ENCODE measurements at regions not wholly inside any gene's neighbourhood (a gene's known extent, or its start where the extent isn't known, plus 50 kb on each side); places are given as distances from the start of the nearest gene placed in this dataset.

GRCh38 chr11:80783561-80783960 lies 1342.7 kb upstream of the TENM4 start:
- ChIA-PET CTCF (no interaction called here), POLR2A (no interaction called here)

- ChIA-PET POLR2A (no interaction called here), CTCF (no interaction called here)
These were observed 1341.5 kb upstream of the TENM4 start for GRCh38 chr11:80782135-80782885.

- POLR2A ChIA-PET, result no interaction called here
- CTCF ChIA-PET, result no interaction called here
These were observed 1339.2 kb upstream of the TENM4 start for GRCh38 chr11:80779905-80780605.

GRCh38 chr11:80778941-80779340 lies 1338.1 kb upstream of the TENM4 start:
- POLR2A ChIA-PET, result no interaction called here
- CTCF ChIA-PET, result no interaction called here

- ChIA-PET POLR2A (no interaction called here), CTCF (no interaction called here)
These were observed 1337.6 kb upstream of the TENM4 start for GRCh38 chr11:80778432-80778831.

- ChIA-PET CTCF (no interaction called here), POLR2A (no interaction called here)
These were observed 1333.1 kb upstream of the TENM4 start for GRCh38 chr11:80773919-80774318.

GRCh38 chr11:80771017-80771416 lies 1330.2 kb upstream of the TENM4 start:
- ChIA-PET CTCF (no interaction called here), POLR2A (no interaction called here)

GRCh38 chr11:80758787-80759186 lies 1318.0 kb upstream of the TENM4 start:
- ChIA-PET CTCF (no interaction called here), POLR2A (no interaction called here)

- ChIA-PET POLR2A (no interaction called here), CTCF (no interaction called here)
These were observed 1307.5 kb upstream of the TENM4 start for GRCh38 chr11:80748207-80748925.

GRCh38 chr11:80746300-80746699 lies 1305.5 kb upstream of the TENM4 start:
- POLR2A ChIA-PET, result no interaction called here
- CTCF ChIA-PET, result no interaction called here

GRCh38 chr11:80745416-80745815 lies 1304.6 kb upstream of the TENM4 start:
- ChIA-PET CTCF (no interaction called here), POLR2A (no interaction called here)

GRCh38 chr11:80733790-80734189 lies 1293.0 kb upstream of the TENM4 start:
- POLR2A ChIA-PET, result no interaction called here
- CTCF ChIA-PET, result no interaction called here

- POLR2A ChIA-PET, result no interaction called here
These were observed 1292.5 kb upstream of the TENM4 start for GRCh38 chr11:80733361-80733760.

GRCh38 chr11:80727315-80727714 lies 1286.5 kb upstream of the TENM4 start:
- ChIA-PET CTCF (no interaction called here), POLR2A (no interaction called here)

More at GRCh38 chr11:80733361-80733760, 1292.5 kb upstream of the TENM4 start:
- CTCF ChIA-PET, result interaction anchor here (0.7 kb wide), 1 partner anchor 1334 kb away, joined by 3 read pairs; no protein-coding TSS in a partner anchor

GRCh38 chr11:80726236-80726635 lies 1285.4 kb upstream of the TENM4 start:
- CTCF ChIA-PET, result no interaction called here

GRCh38 chr11:80724366-80724765 lies 1283.5 kb upstream of the TENM4 start:
- CTCF ChIA-PET, result no interaction called here

More at GRCh38 chr11:80726236-80726635, 1285.4 kb upstream of the TENM4 start:
- POLR2A ChIA-PET, result no interaction called here

GRCh38 chr11:80722629-80723028 lies 1281.8 kb upstream of the TENM4 start:
- POLR2A ChIA-PET, result no interaction called here
- CTCF ChIA-PET, result no interaction called here

More at GRCh38 chr11:80724366-80724765, 1283.5 kb upstream of the TENM4 start:
- POLR2A ChIA-PET, result no interaction called here

- ChIA-PET POLR2A (no interaction called here), CTCF (no interaction called here)
These were observed 1279.5 kb upstream of the TENM4 start for GRCh38 chr11:80720295-80720694.

- ChIA-PET POLR2A (no interaction called here), CTCF (no interaction called here)
These were observed 1278.4 kb upstream of the TENM4 start for GRCh38 chr11:80719292-80719646.

- POLR2A ChIA-PET, result no interaction called here
- CTCF ChIA-PET, result no interaction called here
These were observed 1277.9 kb upstream of the TENM4 start for GRCh38 chr11:80718611-80719291.

GRCh38 chr11:80702264-80702663 lies 1261.4 kb upstream of the TENM4 start:
- POLR2A ChIA-PET, result no interaction called here
- CTCF ChIA-PET, result no interaction called here
